GM18951 (cell line): ENCODE measurements at regions not wholly inside any gene's neighbourhood (a gene's known extent, or its start where the extent isn't known, plus 50 kb on each side); places are given as distances from the start of the nearest gene placed in this dataset.

Source experiments
- POLR2A ChIP-seq: IDR thresholded peaks from 4 replicates; pipeline ENCODE4 v1.6.1; 2011; ENCODE audit warnings: mild to moderate bottlenecking; ENCODE audit not compliant: insufficient read length, insufficient read depth; ENCODE audit errors: extremely low read depth
- in situ Hi-C: fragments of 300-500 bp; cut with MboI; formaldehyde crosslinking; loops from one replicate; pipeline ENCODE4 v1.12.0; 2022; ENCODE audit warnings: low sequenced_read_pairs, mixed read lengths, inconsistent platforms; ENCODE audit not compliant: unreplicated experiment

DNA sequence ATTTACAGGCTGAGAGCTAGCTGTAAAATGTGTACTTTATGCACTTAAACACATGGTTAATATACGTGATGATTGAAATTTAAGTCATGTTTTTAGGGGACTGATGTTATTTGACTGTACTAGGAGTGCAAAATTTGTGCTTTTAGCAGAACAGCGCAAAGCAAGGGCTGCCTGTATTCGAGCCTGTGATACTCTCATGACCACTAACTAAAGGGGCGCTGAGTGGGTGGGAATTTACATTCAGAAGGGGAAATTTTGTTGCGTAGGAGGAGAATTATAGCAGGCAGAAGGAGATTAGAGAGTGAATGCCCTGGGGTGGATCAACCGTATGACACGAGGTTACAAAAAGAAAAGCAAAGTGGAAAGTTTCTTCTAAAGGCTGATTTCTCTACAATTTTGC, 271.8 kb upstream of the HTR2A start:
- in situ Hi-C loops = no loop called here

DNA sequence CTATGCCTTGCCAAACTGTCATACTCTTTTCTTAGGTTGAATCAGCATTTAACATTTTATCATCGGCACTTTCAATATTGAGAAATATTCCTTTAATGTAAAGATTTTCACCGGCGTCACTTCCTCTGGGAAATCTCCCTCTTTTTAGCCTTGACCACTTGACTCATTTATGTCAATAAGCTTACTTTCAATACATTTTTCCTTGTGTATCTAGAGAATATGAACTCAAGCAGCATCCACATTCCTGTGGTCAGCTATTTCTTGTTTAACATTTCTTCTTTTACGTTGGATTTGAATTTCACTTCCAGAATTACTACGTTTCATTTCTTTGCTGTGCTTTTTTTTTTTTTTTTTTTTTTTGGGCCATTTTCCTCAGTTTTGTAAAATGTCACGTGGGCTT, 271.2 kb upstream of the HTR2A start:
- in situ Hi-C loops = no loop called here
- no peak for TF ChIP-seq POLR2A

More for the DNA sequence above, 271.8 kb upstream of the HTR2A start:
- no peak for TF ChIP-seq POLR2A

DNA sequence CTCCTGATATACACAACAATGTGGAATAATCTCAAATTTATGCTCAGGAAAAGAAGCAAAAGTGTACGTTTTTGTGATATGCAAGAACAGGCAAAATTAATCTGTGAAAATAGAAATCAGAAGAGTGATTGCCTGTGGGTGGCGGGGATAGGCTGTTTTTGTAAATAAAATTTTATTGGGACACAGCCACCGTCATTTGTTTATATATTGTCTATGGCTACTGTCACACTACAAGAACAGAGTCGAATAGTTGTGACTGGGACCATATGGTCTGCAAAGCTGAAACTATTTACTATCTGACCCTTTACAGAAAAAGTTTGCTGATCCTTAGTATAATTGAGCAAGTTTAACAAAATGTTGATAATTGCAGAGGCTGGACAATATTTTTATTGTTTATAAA, 269.5 kb upstream of the HTR2A start:
- in situ Hi-C loops = no loop called here
- no peak for TF ChIP-seq POLR2A

DNA sequence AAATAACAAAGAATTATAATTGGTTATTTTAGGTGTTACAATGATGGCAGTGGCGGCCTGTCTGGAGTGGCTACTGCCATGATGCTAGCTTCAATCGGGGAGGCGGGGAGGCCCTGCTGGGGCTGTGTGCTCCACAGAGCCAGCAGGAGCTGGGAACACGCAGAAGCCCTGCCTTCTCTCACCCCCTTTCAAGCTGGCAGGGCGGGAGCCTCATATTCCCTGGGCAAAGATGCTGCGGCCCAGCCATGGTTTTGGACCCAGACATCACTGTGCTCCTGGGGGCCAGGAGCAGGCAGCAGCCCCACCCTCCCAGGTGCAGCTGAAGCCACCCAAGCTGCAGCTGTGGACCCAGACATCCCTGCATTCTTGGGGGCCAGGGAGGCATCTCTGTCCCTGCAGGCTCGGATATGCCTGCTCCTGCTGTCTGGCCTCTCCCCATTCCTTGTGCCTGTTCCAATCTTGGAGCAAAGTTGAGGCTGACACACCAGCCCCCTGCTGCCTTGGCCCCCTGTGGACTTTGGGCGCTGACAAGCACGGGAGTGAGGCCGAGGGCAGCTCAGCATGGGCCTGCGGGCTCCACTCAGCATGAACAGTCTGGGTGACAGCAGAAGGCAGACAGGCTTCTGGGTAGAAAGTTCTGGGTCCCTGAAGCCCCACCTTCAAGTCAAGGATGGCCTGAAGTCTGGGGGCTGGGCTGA, 263.1 kb upstream of the HTR2A start:
- TF ChIP-seq POLR2A = no peak
- in situ Hi-C loops = no loop called here

DNA sequence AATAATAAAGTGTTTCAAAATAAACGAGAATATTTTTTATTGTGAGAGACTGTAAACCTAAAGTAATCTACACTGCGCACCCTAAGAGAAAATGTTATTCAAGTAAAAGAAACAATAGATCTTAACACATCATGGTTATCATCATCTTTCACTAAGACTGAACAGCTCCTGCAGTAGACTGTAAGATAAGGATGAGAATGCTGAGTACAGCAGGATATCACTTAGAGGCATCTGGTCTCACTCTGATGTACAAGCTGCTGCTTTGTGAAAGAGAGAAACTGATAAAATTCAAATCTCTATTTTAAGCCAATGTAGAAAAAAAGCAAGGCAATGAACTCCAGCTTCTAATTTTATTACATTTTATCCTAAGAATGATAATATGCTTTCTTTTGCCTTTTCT, 261.7 kb upstream of the HTR2A start:
- in situ Hi-C loops = no loop called here
- TF ChIP-seq POLR2A = no peak

DNA sequence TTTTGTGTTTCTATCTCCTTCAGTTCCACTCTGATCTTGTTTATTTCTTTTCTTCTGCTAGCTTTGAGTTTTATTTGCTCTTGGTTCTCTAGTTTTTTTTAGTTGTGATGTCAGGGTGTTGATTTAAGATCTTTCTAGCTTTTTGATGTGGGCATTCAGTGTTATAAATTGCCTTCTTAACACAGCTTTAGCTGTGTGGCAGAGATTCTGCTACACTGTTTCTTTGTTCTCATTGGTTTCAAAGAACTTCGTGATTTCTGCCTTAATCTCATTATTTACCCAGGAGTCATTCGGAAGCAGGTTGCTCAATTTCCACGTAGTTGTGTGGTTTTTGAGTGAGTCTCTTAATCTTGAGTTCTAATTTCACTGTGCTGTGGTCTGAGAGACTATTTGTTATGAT, 251.7 kb upstream of the HTR2A start:
- TF ChIP-seq POLR2A = no peak
- in situ Hi-C loops = no loop called here

DNA sequence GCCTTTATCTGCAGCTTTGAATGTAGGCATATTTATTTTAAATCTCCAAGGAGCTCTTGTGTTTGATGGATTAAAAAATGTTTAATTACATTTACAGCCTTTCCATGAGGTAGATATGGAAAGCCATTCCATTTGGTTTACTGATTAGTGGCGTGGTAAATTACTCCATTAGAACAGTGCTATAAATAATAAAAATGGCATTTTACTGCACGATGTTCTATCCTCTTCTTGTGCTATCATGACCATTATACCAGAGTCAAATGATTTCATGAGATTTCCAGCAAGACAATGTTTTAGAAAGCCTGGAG, 250.9 kb upstream of the HTR2A start:
- in situ Hi-C loops = no loop called here
- TF ChIP-seq POLR2A = no peak

DNA sequence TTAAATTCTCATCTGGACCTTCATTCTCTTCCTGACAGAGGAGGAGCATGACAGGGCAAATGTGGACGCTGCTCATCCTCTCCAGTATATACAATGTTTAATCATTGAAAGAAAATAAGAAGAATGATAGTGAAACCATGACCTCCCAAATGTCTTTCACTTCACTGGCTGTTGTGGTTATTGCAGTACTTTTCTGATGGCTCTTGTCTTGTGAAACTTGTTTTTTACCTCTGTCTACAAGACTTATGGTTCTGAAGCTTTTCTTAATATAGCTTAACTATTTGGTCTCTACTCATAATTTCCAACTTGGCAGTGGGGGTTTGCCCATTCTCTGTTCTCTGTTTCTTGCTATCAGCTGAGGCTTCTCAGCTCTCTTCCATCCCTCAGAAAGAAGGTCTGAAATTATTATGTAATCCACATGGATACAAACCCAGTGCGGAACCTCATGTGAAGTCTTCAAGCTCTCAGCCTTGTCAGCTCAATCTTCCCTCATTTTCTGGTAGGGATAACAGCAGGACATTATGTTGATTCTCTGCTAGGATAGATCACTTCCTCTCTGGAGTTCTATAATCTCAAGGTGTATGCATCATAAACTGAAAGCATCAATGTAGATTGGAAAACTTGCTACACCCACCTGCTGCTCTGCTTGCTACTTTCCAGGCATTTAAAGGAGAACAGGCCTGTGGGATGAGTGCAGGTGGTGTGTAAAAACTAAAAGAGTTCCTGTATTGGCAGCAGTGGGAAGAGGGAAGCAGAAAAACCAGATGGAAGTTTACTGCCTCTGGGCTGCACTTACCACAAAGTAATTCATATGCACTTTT, 250.3 kb upstream of the HTR2A start:
- in situ Hi-C loops = no loop called here
- no peak for TF ChIP-seq POLR2A

DNA sequence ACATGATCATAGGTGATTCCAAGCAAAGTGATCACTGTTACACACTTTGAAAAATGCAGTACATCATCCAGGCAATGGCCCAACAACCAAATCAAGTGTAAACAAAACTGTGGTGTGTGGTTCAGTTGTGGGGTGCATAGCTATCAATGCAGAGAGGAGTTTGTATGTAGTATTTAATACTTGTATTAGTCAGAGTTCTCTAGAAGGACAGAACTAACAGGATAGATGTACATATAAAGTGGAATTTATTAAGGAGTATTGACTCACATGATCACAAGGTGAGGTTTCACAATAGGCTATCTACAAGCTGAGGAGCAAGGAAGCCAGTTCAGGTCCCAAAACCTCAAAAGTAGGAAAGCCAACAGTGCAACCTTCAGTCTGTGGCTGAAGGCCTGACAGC, 249.3 kb upstream of the HTR2A start:
- in situ Hi-C loops = no loop called here
- no peak for TF ChIP-seq POLR2A

DNA sequence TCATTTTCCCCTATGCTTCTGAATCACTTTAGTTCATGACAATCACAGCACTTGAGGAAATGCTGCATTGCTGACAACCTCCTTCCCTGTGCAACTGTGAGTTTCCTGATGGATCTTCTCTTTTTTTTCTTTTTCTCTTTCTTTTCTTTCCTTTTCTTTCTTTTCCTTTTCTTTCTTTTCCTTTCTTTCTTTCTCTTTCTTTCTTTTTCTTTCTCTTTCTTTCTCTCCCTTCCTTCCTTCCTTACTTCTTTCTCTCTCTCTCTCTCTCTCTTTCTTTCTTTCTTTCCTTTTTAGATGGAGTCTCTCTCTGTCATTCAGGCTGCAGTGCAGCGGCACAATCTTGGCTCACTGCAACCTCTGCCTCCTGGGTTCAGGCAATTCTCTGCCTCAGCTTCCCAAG, 247.9 kb upstream of the HTR2A start:
- TF ChIP-seq POLR2A = no peak
- in situ Hi-C loops = no loop called here

DNA sequence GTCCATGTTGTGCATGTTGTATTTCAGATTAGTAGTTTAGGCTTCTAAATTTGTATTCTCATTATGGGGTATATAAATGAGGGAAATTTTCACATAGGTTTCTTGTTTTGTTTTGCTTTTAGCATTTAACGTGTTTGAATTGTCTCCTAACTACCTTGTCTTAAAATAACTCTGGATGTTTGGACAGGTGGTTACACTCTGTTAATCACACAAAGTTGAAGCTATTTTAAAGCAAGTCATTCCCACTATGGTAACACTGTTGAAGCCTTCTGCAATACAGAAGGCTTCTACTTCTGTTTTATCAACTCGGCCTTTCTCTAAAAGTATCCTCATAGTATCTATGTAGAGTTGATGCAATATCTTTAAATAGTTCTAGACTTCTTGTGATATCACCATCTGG, 245.3 kb upstream of the HTR2A start:
- in situ Hi-C loops = no loop called here
- no peak for TF ChIP-seq POLR2A

DNA sequence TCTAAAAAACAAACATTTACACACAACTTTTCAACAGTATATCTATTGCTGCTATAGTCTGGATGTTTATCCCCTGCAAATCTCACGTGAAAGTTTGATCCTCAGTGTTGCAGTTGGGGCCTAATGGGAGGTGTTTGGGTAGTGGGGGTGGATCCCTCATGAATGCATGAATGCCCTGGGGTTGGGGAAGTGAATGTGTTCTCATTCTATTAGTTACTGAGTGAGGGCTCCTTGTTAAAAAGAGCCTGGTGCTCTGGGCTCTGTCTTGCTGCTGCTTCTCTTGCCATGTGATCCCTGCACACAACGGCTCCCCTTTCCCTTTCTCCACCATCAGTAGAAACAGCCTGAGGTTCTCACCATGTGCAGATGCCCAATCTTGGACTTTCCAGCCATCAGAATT, 242.7 kb upstream of the HTR2A start:
- no peak for TF ChIP-seq POLR2A
- in situ Hi-C loops = no loop called here

DNA sequence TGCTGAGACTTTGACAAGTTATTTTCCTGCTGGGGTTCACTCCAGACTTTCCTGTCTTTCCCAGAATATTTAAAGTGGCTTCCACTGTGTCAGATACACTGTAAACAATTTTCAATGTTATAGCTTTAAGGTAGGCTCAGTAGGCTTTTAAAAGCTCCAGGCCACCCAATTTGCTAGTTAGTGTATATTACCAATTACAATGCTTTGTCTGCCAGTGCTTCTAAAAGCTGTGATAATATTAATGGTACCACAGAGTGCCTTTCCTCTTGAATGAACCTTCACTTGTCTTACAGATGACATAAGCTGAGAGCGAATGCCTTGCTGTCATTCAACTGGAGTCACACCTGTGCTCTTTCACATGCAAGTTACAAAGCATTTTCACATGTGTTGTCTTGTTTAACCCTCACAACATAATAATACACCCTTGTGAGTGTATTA, 239.7 kb upstream of the HTR2A start:
- no peak for TF ChIP-seq POLR2A
- in situ Hi-C loops = no loop called here

DNA sequence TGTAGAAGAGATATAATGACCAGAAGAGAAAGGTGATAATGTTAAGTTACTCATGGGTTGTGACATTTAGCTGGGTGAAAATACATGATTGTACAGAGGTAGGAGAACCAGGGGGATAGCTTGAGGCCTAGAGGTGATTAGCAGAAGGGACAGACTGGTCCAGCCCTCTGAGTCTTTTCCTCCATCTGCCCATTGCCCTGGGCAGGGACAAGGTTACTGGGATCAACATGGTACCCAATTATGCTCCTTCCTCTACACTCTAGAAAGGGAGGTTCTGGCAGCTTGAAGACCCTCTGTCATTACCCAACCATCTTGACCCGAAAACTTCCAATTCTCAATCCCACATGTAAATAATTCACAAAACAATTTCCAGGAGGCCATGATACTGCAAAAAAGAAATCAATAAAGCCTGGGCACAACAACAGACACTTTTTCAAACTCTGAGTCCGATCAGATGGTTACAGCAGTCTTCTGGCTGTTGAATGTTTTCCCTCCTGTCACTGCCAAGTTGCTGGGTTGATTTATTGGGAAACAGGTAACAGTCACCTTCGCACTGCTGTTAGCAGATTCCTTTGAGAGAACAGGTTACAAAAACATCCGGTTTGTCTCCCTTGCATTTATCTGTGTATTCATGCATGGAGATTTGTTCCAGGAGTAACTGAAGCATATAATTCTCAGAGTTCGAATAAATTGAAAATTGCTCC, 239.1 kb upstream of the HTR2A start:
- no peak for TF ChIP-seq POLR2A
- in situ Hi-C loops = no loop called here
